Keratinocyte (primary cell): ENCODE measurements at regions not wholly inside any gene's neighbourhood (a gene's known extent, or its start where the extent isn't known, plus 50 kb on each side); places are given as distances from the start of the nearest gene placed in this dataset.

ENCODE experiments used
- DNase-seq: peaks from one replicate; pipeline ENCODE4 v3.0.0-alpha.2; 2011; ENCODE audit warnings: low read depth, missing footprints, low spot score
- FAIRE-seq: peaks from 2 replicates; lab custom pipeline; 2011; peaks lifted over from hg19 to GRCh38; lab: Jason Lieb, UNC
- H2AFZ ChIP-seq: 2 replicates; pipeline ENCODE4 v1.6.0; 2012; ENCODE audit warnings: low read length, control low read depth, inconsistent platforms; ENCODE audit not compliant: control insufficient read depth
- H3K27ac ChIP-seq: 2 replicates; pipeline ENCODE4 v1.5.1; 2011; ENCODE audit warnings: low read length; ENCODE audit not compliant: control insufficient read depth, insufficient read depth
- H3K27me3 ChIP-seq: 3 replicates; pipeline ENCODE4 v1.6.0; 2011; ENCODE audit warnings: low read length; ENCODE audit not compliant: control insufficient read depth, insufficient read depth; ENCODE audit errors: extremely low read depth
- H3K36me3 ChIP-seq, 2 experiments: 2 replicates in 1 of 2; 3 replicates in 1 of 2; pipeline ENCODE4 v1.5.1; 2011; ENCODE audit warnings: low read length in 2 of 2, mild to moderate bottlenecking in 1 of 2; ENCODE audit not compliant: control insufficient read depth in 2 of 2, insufficient read depth in 2 of 2; ENCODE audit errors: extremely low read depth in 1 of 2
- H3K4me1 ChIP-seq: 3 replicates; pipeline ENCODE4 v1.5.1; 2011; ENCODE audit warnings: low read length; ENCODE audit not compliant: control insufficient read depth, insufficient read depth; ENCODE audit errors: extremely low read depth
- H3K4me2 ChIP-seq: 3 replicates; pipeline ENCODE4 v1.6.0; 2011; ENCODE audit warnings: low read depth, low read length; ENCODE audit not compliant: control insufficient read depth, insufficient read depth; ENCODE audit errors: extremely low read depth
- H3K4me3 ChIP-seq, 3 experiments: fragments of 200-600 bp in 1 of 3; sonication (generic) in 1 of 3; 2 replicates in 2 of 3; 3 replicates in 1 of 3; pipeline ENCODE4 v1.5.1; 2011 to 2016; ENCODE audit warnings: low read length in 3 of 3, mild to moderate bottlenecking in 3 of 3, control low read depth in 2 of 3, inconsistent platforms in 1 of 3, low read depth in 1 of 3, mixed read lengths in 1 of 3, mixed run types in 1 of 3, moderate library complexity in 1 of 3; ENCODE audit not compliant: control insufficient read depth in 2 of 3, insufficient read depth in 2 of 3; ENCODE audit errors: extremely low read depth in 1 of 3
- H3K79me2 ChIP-seq: 2 replicates; pipeline ENCODE4 v1.6.0; 2012; ENCODE audit warnings: low read length; ENCODE audit not compliant: control insufficient read depth, insufficient read depth
- H3K9ac ChIP-seq: 3 replicates; pipeline ENCODE4 v1.6.0; 2011; ENCODE audit warnings: low read length; ENCODE audit not compliant: control insufficient read depth, insufficient read depth; ENCODE audit errors: extremely low read depth
- H3K9me1 ChIP-seq: 3 replicates; pipeline ENCODE4 v1.6.0; 2011; ENCODE audit warnings: low read length; ENCODE audit not compliant: control insufficient read depth, insufficient read depth; ENCODE audit errors: extremely low read depth
- H3K9me3 ChIP-seq: 2 replicates; pipeline ENCODE4 v1.5.1; 2012; ENCODE audit warnings: low read depth, low read length; ENCODE audit not compliant: control insufficient read depth
- H4K20me1 ChIP-seq: 3 replicates; pipeline ENCODE4 v1.6.0; 2011; ENCODE audit warnings: low read length; ENCODE audit not compliant: control insufficient read depth, insufficient read depth; ENCODE audit errors: extremely low read depth
- CTCF ChIP-seq, 3 experiments: IDR thresholded peaks in 1 of 3; conservative IDR thresholded peaks in 1 of 3; optimal IDR thresholded peaks in 1 of 3; 2 replicates in 2 of 3; 3 replicates in 1 of 3; pipeline versions ENCODE3 to v1.5.1; 2011; ENCODE audit warnings: low read length in 3 of 3, mild to moderate bottlenecking in 3 of 3, moderate library complexity in 2 of 3, control low read depth in 1 of 3, inconsistent platforms in 1 of 3; ENCODE audit not compliant: insufficient read depth in 2 of 3; ENCODE audit errors: extremely low read depth in 1 of 3
- EZH2 ChIP-seq: IDR thresholded peaks from one replicate; pipeline ENCODE4 v1.6.1; 2012; ENCODE audit warnings: inconsistent platforms, mild to moderate bottlenecking, low read length, moderate library complexity
- dilution Hi-C: fragments of 300-500 bp; cut with MboI; formaldehyde crosslinking; loops from one replicate; pipeline ENCODE4 v1.7.0; 2020; ENCODE audit warnings: low sequenced_read_pairs; ENCODE audit not compliant: extremely low pct_ligation_motif_present

- H2AFZ ChIP-seq = no peak overlapping the region
- H3K4me2 ChIP-seq = no peak overlapping the region
- H3K4me3 ChIP-seq = no peak overlapping the region
- H3K27ac ChIP-seq = no peak overlapping the region
- no peak for FAIRE-seq
- H4K20me1 ChIP-seq = no peaks in the 10 kb centered on the region
- no peaks in the 10 kb centered on the region for H3K27me3 ChIP-seq
- H3K36me3 ChIP-seq = no peaks in the 10 kb centered on the region
- H3K9ac ChIP-seq = no peak overlapping the region
- no peak for DNase-seq
- no peaks in the 10 kb centered on the region for H3K9me1 ChIP-seq
- H3K9me3 ChIP-seq = no peaks in the 10 kb centered on the region
- TF ChIP-seq CTCF (optimal IDR thresholded peaks at IDR 0.05 in 1 of 3, IDR thresholded peaks at IDR 0.05 in 1 of 3, conservative IDR thresholded peaks at IDR 0.05 in 1 of 3; ENCODE audit: extremely low read depth in 1 of 3, insufficient read depth in 2 of 3, low read length in 3 of 3) (no peak), EZH2 (no peak)
- H3K4me1 ChIP-seq = no peaks in the 10 kb centered on the region
- H3K79me2 ChIP-seq = no peaks in the 10 kb centered on the region
- dilution Hi-C loops = no loop called here
Measured at GRCh38 chr13:55571237-55571867, 1569.4 kb upstream of the PRR20A start.

GRCh38 chr13:55572408-55572807 is 1568.3 kb upstream of the PRR20A start:
- TF ChIP-seq CTCF (optimal IDR thresholded peaks at IDR 0.05 in 1 of 3, IDR thresholded peaks at IDR 0.05 in 1 of 3, conservative IDR thresholded peaks at IDR 0.05 in 1 of 3; ENCODE audit: extremely low read depth in 1 of 3, insufficient read depth in 2 of 3, low read length in 3 of 3) (no peak), EZH2 (no peak)
- Histone ChIP-seq H3K9ac (no peak overlapping the region), H3K9me1 (no peaks in the 10 kb centered on the region), H2AFZ (no peak overlapping the region), H3K79me2 (no peaks in the 10 kb centered on the region), H3K4me1 (no peaks in the 10 kb centered on the region), H3K9me3 (no peaks in the 10 kb centered on the region), H3K27me3 (no peaks in the 10 kb centered on the region), H3K36me3 (no peaks in the 10 kb centered on the region), H3K27ac (no peak overlapping the region), H3K4me2 (no peak overlapping the region), H3K4me3 (no peak overlapping the region), H4K20me1 (no peaks in the 10 kb centered on the region)
- FAIRE-seq (no peak), DNase-seq (no peak)
- dilution Hi-C loops = no loop called here
